ENCODE measurements at regions not wholly inside any gene's neighbourhood (a gene's known extent, or its start where the extent isn't known, plus 50 kb on each side); places are given as distances from the start of the nearest gene placed in this dataset.

DNA sequence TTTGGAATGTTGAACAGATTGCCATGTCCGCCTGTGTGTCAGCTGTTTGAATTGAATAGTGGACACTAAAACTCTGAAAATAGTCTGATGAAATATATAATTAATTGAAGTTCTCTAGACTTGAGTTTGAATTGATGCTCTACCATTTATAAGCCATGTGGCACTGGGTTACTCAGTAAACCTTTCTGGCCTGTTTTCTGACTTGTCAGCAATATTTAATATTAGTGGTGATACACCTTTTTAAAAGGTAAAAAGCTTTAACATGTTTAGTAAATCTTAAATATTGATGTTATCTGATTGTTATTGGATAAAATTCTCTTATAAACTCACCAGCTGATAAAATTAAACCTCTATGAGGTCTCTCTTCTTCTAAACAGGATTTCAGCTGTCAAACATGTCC, 695.4 kb upstream of the HS3ST1 start:
- TF ChIP-seq CTCF (conservative IDR thresholded peaks at IDR 0.05) (no peak), EZH2 (IDR thresholded peaks at IDR 0.05; ENCODE audit: low read depth) (no peak)

Measured in PC-9 (cell line).